ENCODE measurements at regions not wholly inside any gene's neighbourhood (a gene's known extent, or its start where the extent isn't known, plus 50 kb on each side); places are given as distances from the start of the nearest gene placed in this dataset.
"Not testable (repeated sequence)": the region's sequence is repeated elsewhere in the genome, so short reads cannot be mapped to it uniquely, and the experiment has no call there.

DNA sequence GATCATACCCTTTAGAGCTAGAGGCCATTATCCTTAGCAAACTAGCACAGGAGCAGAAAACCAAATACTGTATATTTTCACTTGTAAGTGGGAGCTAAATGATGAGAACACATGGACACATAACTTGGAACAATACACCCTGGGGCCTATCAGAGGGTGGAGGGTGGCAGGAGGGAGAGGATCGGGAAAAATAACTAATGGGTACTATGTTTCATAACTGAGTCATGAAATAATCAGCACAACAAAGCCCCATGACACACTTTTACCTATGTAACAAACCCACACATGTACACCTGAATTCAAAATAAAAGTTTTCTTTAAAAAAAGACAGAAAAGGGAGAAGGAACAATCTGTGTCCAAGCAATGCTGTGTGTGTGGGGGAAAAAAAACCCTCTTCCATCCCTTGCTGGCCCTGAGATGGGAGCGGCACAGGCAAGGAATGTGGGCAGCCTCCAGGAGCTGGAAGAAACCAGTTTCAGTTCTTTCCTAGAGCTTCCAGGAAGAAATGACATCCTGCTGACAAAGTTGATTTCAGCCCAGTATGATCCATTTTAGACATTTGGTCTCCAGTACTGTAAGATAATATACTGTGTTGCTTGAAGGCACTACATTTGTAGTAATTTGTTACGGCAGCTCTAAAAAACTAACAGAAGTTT lies 458.7 kb upstream of the CNTNAP5 start:
- TF ChIP-seq, protein P1, sequence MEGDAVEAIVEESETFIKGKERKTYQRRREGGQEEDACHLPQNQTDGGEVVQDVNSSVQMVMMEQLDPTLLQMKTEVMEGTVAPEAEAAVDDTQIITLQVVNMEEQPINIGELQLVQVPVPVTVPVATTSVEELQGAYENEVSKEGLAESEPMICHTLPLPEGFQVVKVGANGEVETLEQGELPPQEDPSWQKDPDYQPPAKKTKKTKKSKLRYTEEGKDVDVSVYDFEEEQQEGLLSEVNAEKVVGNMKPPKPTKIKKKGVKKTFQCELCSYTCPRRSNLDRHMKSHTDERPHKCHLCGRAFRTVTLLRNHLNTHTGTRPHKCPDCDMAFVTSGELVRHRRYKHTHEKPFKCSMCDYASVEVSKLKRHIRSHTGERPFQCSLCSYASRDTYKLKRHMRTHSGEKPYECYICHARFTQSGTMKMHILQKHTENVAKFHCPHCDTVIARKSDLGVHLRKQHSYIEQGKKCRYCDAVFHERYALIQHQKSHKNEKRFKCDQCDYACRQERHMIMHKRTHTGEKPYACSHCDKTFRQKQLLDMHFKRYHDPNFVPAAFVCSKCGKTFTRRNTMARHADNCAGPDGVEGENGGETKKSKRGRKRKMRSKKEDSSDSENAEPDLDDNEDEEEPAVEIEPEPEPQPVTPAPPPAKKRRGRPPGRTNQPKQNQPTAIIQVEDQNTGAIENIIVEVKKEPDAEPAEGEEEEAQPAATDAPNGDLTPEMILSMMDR (IDR thresholded peaks at IDR 0.05; ENCODE audit: low read length, missing control alignments): no peak
- H3K4me3 ChIP-seq (replicated peaks; ENCODE audit: low read depth, low read length): no peak overlapping the region
- no peak for DNase-seq (ENCODE audit: low read depth)

DNA sequence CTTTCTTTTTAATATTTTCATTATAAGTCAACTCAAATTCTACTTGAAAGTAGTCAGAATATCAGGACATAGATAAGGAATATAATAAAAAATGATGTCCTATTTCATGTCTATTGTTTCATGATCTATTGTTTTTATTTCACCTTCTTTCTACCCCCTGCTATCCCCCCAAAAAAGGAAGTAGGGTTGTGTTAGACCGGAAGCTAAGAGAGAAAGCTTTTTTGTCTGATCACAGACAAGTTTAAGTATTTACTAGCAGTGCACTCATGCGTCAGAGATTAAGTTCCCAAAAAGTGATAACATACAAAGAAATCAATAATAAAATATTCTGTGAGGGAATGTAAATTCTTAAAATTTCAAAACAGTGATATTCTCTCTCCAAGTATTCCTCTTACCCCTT lies 447.1 kb upstream of the CNTNAP5 start:
- TF ChIP-seq, protein P1 (IDR thresholded peaks at IDR 0.05; ENCODE audit: low read length, missing control alignments): no peak

DNA sequence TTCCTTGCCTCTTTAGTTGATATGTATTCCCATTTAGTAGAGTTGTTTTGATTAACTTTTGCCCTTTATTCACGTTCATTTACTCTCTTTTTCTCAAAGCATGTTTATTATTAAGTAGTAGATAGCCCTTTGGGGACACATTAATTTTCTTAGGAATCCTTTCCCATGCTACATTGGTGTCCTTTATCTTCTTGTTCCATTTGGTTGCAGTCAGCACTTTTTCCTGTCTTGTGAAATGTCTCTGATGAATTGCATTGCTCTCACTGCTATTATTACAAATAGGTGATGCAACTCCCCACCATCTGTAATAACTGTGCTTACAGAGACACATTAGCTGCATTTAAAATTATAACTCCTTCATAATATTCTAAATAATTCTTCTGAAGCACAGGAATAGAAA lies 428.5 kb upstream of the CNTNAP5 start:
- no peak for DNase-seq (ENCODE audit: low read depth)
- TF ChIP-seq, protein P1 (IDR thresholded peaks at IDR 0.05; ENCODE audit: low read length, missing control alignments): no peak
- no peak overlapping the region for H3K4me3 ChIP-seq (replicated peaks; ENCODE audit: low read depth, low read length)

More for the DNA sequence above, 447.1 kb upstream of the CNTNAP5 start:
- H3K4me3 ChIP-seq (replicated peaks; ENCODE audit: low read depth, low read length): no peak overlapping the region
- DNase-seq (ENCODE audit: low read depth): no peak

DNA sequence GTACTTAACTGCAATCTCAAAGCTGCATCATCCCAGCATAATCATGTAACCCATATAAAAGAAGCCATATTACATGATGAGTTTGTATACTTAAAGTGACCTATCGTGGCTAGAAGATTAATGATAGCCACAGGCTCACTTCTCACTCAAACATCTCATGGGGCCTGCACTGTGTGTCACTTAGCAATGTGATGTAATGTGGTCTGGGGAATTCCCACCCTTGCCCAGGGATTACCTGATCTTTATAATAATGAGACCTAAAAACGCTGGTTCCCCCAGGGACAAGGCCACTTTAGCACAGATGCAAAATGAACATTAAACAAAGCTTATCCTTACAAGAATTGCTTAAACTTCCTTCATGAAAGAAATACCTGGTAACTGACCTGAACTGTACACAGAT lies 427.1 kb upstream of the CNTNAP5 start:
- H3K4me3 ChIP-seq (replicated peaks; ENCODE audit: low read depth, low read length): no peak overlapping the region
- no peak for DNase-seq (ENCODE audit: low read depth)
- TF ChIP-seq, protein P1 (IDR thresholded peaks at IDR 0.05; ENCODE audit: low read length, missing control alignments): no peak

DNA sequence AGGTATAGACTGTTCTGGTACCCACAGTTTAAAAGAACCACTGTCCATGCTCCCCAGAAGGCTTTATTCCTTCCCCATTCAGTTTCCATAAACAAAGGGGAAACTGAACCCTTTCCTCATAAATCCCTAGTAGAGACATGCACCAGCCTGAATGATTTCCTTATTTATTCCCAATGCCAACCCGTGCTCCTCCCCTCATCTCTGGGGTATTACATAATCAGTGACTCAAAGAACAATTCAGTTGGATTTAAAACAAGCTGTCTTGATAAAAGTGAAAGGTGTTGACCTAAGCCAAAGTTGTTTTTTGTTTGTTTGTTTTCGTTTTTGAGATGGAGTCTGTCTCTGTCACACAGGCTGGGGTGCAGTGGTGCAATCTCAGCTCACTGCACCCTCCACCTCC lies 418.5 kb upstream of the CNTNAP5 start:
- no peak overlapping the region for H3K4me3 ChIP-seq (replicated peaks; ENCODE audit: low read depth, low read length)
- no peak for DNase-seq (ENCODE audit: low read depth)
- TF ChIP-seq, protein P1 (IDR thresholded peaks at IDR 0.05; ENCODE audit: low read length, missing control alignments): no peak

DNA sequence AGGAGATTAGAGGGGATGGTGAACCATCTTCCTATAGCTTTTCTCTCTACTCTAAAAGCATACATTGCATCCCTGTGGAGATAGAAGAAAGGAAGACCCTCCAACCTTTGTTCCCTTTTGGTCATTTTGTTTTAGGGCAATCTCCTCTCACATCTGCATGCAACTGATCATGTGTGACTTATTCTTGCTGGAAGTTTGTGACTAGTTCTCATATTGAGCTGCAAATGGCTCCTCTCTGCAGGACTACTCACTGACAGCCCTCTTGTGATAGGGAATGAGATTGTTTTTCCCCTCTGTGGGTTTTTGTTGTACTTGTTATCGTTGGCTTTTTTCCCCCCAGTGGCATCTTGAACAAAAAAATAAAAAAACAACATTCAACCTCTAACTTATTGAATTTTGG lies 416.0 kb upstream of the CNTNAP5 start:
- no peak for DNase-seq (ENCODE audit: low read depth)
- H3K4me3 ChIP-seq (replicated peaks; ENCODE audit: low read depth, low read length): no peak overlapping the region
- TF ChIP-seq, protein P1 (IDR thresholded peaks at IDR 0.05; ENCODE audit: low read length, missing control alignments): no peak

DNA sequence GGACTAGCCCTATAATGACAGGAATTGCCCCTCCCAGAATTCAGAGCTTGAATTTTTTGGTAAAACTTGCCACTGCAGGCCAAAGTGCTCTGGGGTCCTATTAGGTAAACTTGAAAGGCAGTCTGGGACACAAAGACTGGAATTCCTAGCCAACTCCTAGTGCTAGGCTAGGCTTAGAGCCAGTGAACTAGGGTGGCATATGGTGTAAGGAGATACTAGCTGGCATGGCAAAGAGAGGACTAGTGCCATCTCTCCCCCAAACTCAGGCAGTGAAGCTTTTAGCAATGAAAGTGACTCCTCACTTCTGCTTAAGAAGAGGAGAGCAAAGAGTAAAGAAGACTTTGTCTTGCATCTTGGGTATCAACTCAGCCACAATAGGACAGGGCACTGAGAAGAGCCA lies 410.5 kb upstream of the CNTNAP5 start:
- TF ChIP-seq, protein P1 (IDR thresholded peaks at IDR 0.05; ENCODE audit: low read length, missing control alignments): no peak
- H3K4me3 ChIP-seq (replicated peaks; ENCODE audit: low read depth, low read length): no peak overlapping the region
- DNase-seq (ENCODE audit: low read depth): no peak

DNA sequence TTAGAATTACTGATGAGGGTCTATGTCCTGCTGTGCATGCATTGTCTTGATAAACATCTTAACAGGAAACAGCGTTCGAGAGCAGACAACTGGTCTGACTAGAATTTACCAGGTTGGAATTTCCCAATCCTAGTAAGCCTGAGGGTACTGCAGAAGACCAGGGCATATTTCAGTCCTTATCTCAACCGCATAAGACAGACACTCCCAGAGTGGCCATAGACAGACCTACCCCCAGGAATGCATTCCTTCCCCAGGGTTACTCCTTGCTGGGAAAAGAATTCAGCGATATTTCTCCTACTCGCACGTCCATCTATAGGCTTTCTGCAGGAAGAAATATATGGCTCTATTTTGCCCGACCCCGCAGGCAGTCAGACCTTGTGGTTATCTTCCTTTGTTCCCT lies 406.4 kb upstream of the CNTNAP5 start:
- H3K4me3 ChIP-seq (replicated peaks; ENCODE audit: low read depth, low read length); DNase-seq (ENCODE audit: low read depth): not testable (repeated sequence)

All from fibroblast of pulmonary artery (primary cell).